H9 (cell line): ENCODE measurements at regions not wholly inside any gene's neighbourhood (a gene's known extent, or its start where the extent isn't known, plus 50 kb on each side); places are given as distances from the start of the nearest gene placed in this dataset.

Source experiments
- DNase-seq: peaks from one replicate; pipeline ENCODE4 v3.0.0-alpha.2; 2017
- H2AFZ ChIP-seq: one replicate; pipeline ENCODE4 v1.6.1; 2013; ENCODE audit warnings: mild to moderate bottlenecking, low read length, control low read depth, moderate library complexity
- H2AK5ac ChIP-seq: 2 replicates; pipeline ENCODE4 v1.6.1; 2013; ENCODE audit warnings: low read length, control low read depth, mixed read lengths; ENCODE audit not compliant: insufficient read length
- H2BK120ac ChIP-seq: one replicate; pipeline ENCODE4 v1.6.1; 2013; ENCODE audit warnings: low read depth, mild to moderate bottlenecking, low read length, control low read depth, inconsistent platforms; ENCODE audit not compliant: poor library complexity, severe bottlenecking
- H2BK12ac ChIP-seq: 2 replicates; pipeline ENCODE4 v1.6.1; 2013; ENCODE audit warnings: low read length, control low read depth, mixed read lengths, low read depth; ENCODE audit not compliant: insufficient read length
- H2BK15ac ChIP-seq: 2 replicates; pipeline ENCODE4 v1.6.1; 2013; ENCODE audit warnings: low read depth, low read length, control low read depth
- H2BK20ac ChIP-seq: one replicate; pipeline ENCODE4 v1.6.1; 2013; ENCODE audit warnings: low read depth, mild to moderate bottlenecking, low read length, control low read depth, inconsistent platforms; ENCODE audit not compliant: poor library complexity, severe bottlenecking
- H2BK5ac ChIP-seq: 2 replicates; pipeline ENCODE4 v1.6.1; 2013; ENCODE audit warnings: low read length, control low read depth, mixed read lengths; ENCODE audit not compliant: insufficient read length
- H3K14ac ChIP-seq: 2 replicates; pipeline ENCODE4 v1.6.1; 2013; ENCODE audit warnings: low read length, control low read depth; ENCODE audit not compliant: insufficient read depth
- H3K18ac ChIP-seq: 2 replicates; pipeline ENCODE4 v1.6.1; 2013; ENCODE audit warnings: low read depth, mild to moderate bottlenecking, mixed read lengths, low read length, control low read depth; ENCODE audit not compliant: insufficient read length
- H3K23ac ChIP-seq: 2 replicates; pipeline ENCODE4 v1.6.1; 2013; ENCODE audit warnings: low read length, control low read depth, mixed read lengths, low read depth; ENCODE audit not compliant: insufficient read length
- H3K23me2 ChIP-seq: 2 replicates; pipeline ENCODE4 v1.6.1; 2013; ENCODE audit warnings: low read depth, mild to moderate bottlenecking, mixed read lengths, low read length, control low read depth; ENCODE audit not compliant: insufficient read length, poor library complexity, severe bottlenecking
- H3K27ac ChIP-seq: 2 replicates; pipeline ENCODE4 v1.5.1; 2013; ENCODE audit warnings: low read length, control low read depth, mixed read lengths, low read depth; ENCODE audit not compliant: insufficient read length
- H3K27me3 ChIP-seq: 2 replicates; pipeline ENCODE4 v1.6.1; 2013; ENCODE audit warnings: low read length, control low read depth, inconsistent platforms; ENCODE audit not compliant: insufficient read depth
- H3K4ac ChIP-seq: 2 replicates; pipeline ENCODE4 v1.6.1; 2013; ENCODE audit warnings: low read depth, mild to moderate bottlenecking, control low read depth, inconsistent platforms, low read length, moderate library complexity
- H3K4me1 ChIP-seq: 2 replicates; pipeline ENCODE4 v1.6.1; 2013; ENCODE audit warnings: low read length, control low read depth, inconsistent platforms; ENCODE audit not compliant: insufficient read depth
- H3K4me2 ChIP-seq: 2 replicates; pipeline ENCODE4 v1.6.1; 2013; ENCODE audit warnings: low read length, control low read depth, mixed read lengths; ENCODE audit not compliant: insufficient read length, insufficient read depth
- H3K56ac ChIP-seq: 2 replicates; pipeline ENCODE4 v1.6.1; 2013; ENCODE audit warnings: low read depth, mild to moderate bottlenecking, mixed read lengths, low read length, control low read depth; ENCODE audit not compliant: insufficient read length
- H3K79me1 ChIP-seq: 2 replicates; pipeline ENCODE4 v1.6.1; 2013; ENCODE audit warnings: low read depth, mild to moderate bottlenecking, moderate library complexity, low read length, control low read depth, inconsistent platforms; ENCODE audit not compliant: insufficient read depth, poor library complexity, severe bottlenecking
- H3K79me2 ChIP-seq: 2 replicates; pipeline ENCODE4 v1.6.1; 2013; ENCODE audit warnings: low read length, control low read depth, inconsistent platforms; ENCODE audit not compliant: insufficient read depth
- H3K9ac ChIP-seq: 2 replicates; pipeline ENCODE4 v1.6.1; 2013; ENCODE audit warnings: low read length, control low read depth, mixed read lengths; ENCODE audit not compliant: insufficient read length; ENCODE audit errors: extremely low read depth
- H3K9me3 ChIP-seq: one replicate; pipeline ENCODE4 v1.6.1; 2013; ENCODE audit warnings: low read depth, low read length, inconsistent platforms; ENCODE audit not compliant: control insufficient read depth
- H3T11ph ChIP-seq: one replicate; pipeline ENCODE4 v1.6.1; 2013; ENCODE audit warnings: mild to moderate bottlenecking, low read length, control low read depth, inconsistent platforms
- H4K20me1 ChIP-seq: one replicate; pipeline ENCODE4 v1.6.1; 2013; ENCODE audit not compliant: control insufficient read depth, insufficient read length, insufficient read depth
- H4K5ac ChIP-seq: 2 replicates; pipeline ENCODE4 v1.6.1; 2013; ENCODE audit warnings: low read depth, mild to moderate bottlenecking, mixed read lengths, low read length, control low read depth; ENCODE audit not compliant: insufficient read length
- H4K8ac ChIP-seq: replicated peaks from 2 replicates; pipeline ENCODE4 v1.6.1; 2013; ENCODE audit warnings: low read length, control low read depth, mixed read lengths, low read depth; ENCODE audit not compliant: insufficient read length
- H4K91ac ChIP-seq: 2 replicates; pipeline ENCODE4 v1.6.1; 2013; ENCODE audit warnings: low read depth, mild to moderate bottlenecking, moderate library complexity, mixed read lengths, low read length, control low read depth; ENCODE audit not compliant: insufficient read length
- H3K27ac Mint-ChIP-seq, 3 experiments: 2 replicates in 2 of 3; 3 replicates in 1 of 3; pipeline ENCODE4 v1.8.0; 2020 to 2021; ENCODE audit warnings: mixed read lengths in 3 of 3, mild to moderate bottlenecking in 1 of 3, moderate library complexity in 1 of 3
- H3K27me3 Mint-ChIP-seq: 2 replicates; pipeline ENCODE4 v1.8.0; 2021; ENCODE audit warnings: low read depth, mild to moderate bottlenecking, moderate library complexity, mixed read lengths
- H3K36me3 Mint-ChIP-seq, 3 experiments: 2 replicates in 2 of 3; 3 replicates in 1 of 3; pipeline ENCODE4 v1.8.0; 2020 to 2021; ENCODE audit warnings: low read depth in 3 of 3, mixed read lengths in 3 of 3; ENCODE audit not compliant: insufficient read depth in 1 of 3
- H3K4me1 Mint-ChIP-seq, 2 experiments: 2 replicates each; pipeline ENCODE4 v1.8.0; 2020; ENCODE audit warnings: mixed read lengths in 2 of 2
- H3K4me3 Mint-ChIP-seq, 2 experiments: 2 replicates in 1 of 2; 3 replicates in 1 of 2; pipeline ENCODE4 v1.8.0; 2020 to 2021; ENCODE audit warnings: mild to moderate bottlenecking in 2 of 2, mixed read lengths in 2 of 2, moderate library complexity in 1 of 2
- H3K9me3 Mint-ChIP-seq, 2 experiments: 2 replicates in 1 of 2; 3 replicates in 1 of 2; pipeline ENCODE4 v1.8.0; 2020; ENCODE audit warnings: mild to moderate bottlenecking in 2 of 2, mixed read lengths in 2 of 2, moderate library complexity in 1 of 2
- CTCF ChIP-seq: fragments of 200-600 bp; sonication (generic); conservative IDR thresholded peaks from 3 replicates; pipeline ENCODE4 v1.8.0; 2021; ENCODE audit warnings: antibody characterized with exemption, mild to moderate bottlenecking
- WGBS: extraction: QIAGEN DNeasy Blood & Tissue Kit; methylation state at CpG from one replicate; pipeline ENCODE4 v1.1.7; 2013; ENCODE audit warnings: missing lambda C conversion rate, low lambda C conversion rate, mixed read lengths; ENCODE audit not compliant: insufficient read length; ENCODE audit errors: extremely low coverage; 5-methylcytosine and 5-hydroxymethylcytosine counted together

GRCh38 chr2:5353565-5353964, 338.6 kb upstream of the SOX11 start:
- Histone ChIP-seq H2BK5ac (no peak overlapping the region), H2BK12ac (no peak overlapping the region), H3K9me3 (no peaks in the 10 kb centered on the region), H3K79me1 (no peaks in the 10 kb centered on the region), H3K27me3 (no peaks in the 10 kb centered on the region), H3K23ac (no peak overlapping the region), H2AFZ (no peak overlapping the region), H3K9ac (no peak overlapping the region), H2BK120ac (no peak overlapping the region), H3K27ac (no peak overlapping the region), H3K56ac (no peak overlapping the region), H3K18ac (no peak overlapping the region), H2AK5ac (no peak overlapping the region), H3K79me2 (no peaks in the 10 kb centered on the region), H2BK20ac (no peak overlapping the region), H3K4me1 (no peaks in the 10 kb centered on the region), H4K91ac (no peak overlapping the region), H3T11ph (no peak overlapping the region), H3K14ac (no peak overlapping the region), H3K23me2 (no peaks in the 10 kb centered on the region), H3K4me2 (no peak overlapping the region), H4K5ac (no peak overlapping the region), H4K20me1 (no peaks in the 10 kb centered on the region), H2BK15ac (no peak overlapping the region), H3K4ac (no peak overlapping the region), H4K8ac (no peak overlapping the region)
- H3K36me3 Mint-ChIP-seq = no peaks in the 10 kb centered on the region
- H3K4me1 Mint-ChIP-seq = no peaks in the 10 kb centered on the region
- no peak overlapping the region for H3K4me3 Mint-ChIP-seq
- H3K9me3 Mint-ChIP-seq = no peaks in the 10 kb centered on the region
- no CpG with 5 or more reads among the region's 1 CpG for WGBS
- no peak for DNase-seq
- H3K27me3 Mint-ChIP-seq = no peaks in the 10 kb centered on the region
- TF ChIP-seq CTCF = no peak
- H3K27ac Mint-ChIP-seq = no peak overlapping the region
